HL-60/S4 treated with phorbol 12-myristate 13-acetate at 8.2 ng/mL for 4 days and 3 days (cell line): ENCODE measurements at regions not wholly inside any gene's neighbourhood (a gene's known extent, or its start where the extent isn't known, plus 50 kb on each side); places are given as distances from the start of the nearest gene placed in this dataset.
"Not testable (repeated sequence)": the region's sequence is repeated elsewhere in the genome, so short reads cannot be mapped to it uniquely, and the experiment has no call there.

ENCODE experiments used
- in situ Hi-C: fragments of 300-500 bp; cut with MboI; formaldehyde crosslinking; loops from 2 replicates; pipeline ENCODE4 v1.15.0; 2022; ENCODE audit warnings: low sequenced_read_pairs

GRCh38 chr1:221241157-221241556 is 361.9 kb downstream of the HLX start:
- in situ Hi-C loops = no loop called here

- in situ Hi-C loops = no loop called here
These were observed 362.3 kb downstream of the HLX start for GRCh38 chr1:221241592-221241991.

GRCh38 chr1:221246067-221246466 is 366.8 kb downstream of the HLX start:
- in situ Hi-C loops = no loop called here

- in situ Hi-C loops = no loop called here
These were observed 367.6 kb downstream of the HLX start for GRCh38 chr1:221246628-221247415.

- in situ Hi-C loops = no loop called here
These were observed 372.3 kb downstream of the HLX start for GRCh38 chr1:221251580-221251979.

- in situ Hi-C loops = no loop called here
These were observed 375.6 kb downstream of the HLX start for GRCh38 chr1:221254813-221255212.

GRCh38 chr1:221256773-221257172 is 377.5 kb downstream of the HLX start:
- in situ Hi-C loops = no loop called here

GRCh38 chr1:221257548-221257947 is 378.3 kb downstream of the HLX start:
- in situ Hi-C loops = not testable (repeated sequence)

GRCh38 chr1:221262677-221263076 is 383.4 kb downstream of the HLX start:
- in situ Hi-C loops = not testable (repeated sequence)

GRCh38 chr1:221263831-221264767 is 384.9 kb downstream of the HLX start:
- in situ Hi-C loops = no loop called here

GRCh38 chr1:221264848-221265247 is 385.6 kb downstream of the HLX start:
- in situ Hi-C loops = no loop called here

GRCh38 chr1:221268295-221268694 is 389.1 kb downstream of the HLX start:
- in situ Hi-C loops = no loop called here

- in situ Hi-C loops = no loop called here
These were observed 392.5 kb downstream of the HLX start for GRCh38 chr1:221271701-221272100.

- in situ Hi-C loops = no loop called here
These were observed 393.7 kb downstream of the HLX start for GRCh38 chr1:221272940-221273339.

GRCh38 chr1:221274373-221274772 is 395.1 kb downstream of the HLX start:
- in situ Hi-C loops = no loop called here

- in situ Hi-C loops = no loop called here
These were observed 397.7 kb downstream of the HLX start for GRCh38 chr1:221276896-221277409.

GRCh38 chr1:221279146-221279545 is 399.9 kb downstream of the HLX start:
- in situ Hi-C loops = no loop called here

GRCh38 chr1:221283532-221283931 is 404.3 kb downstream of the HLX start:
- in situ Hi-C loops = no loop called here

- in situ Hi-C loops = no loop called here
These were observed 404.8 kb downstream of the HLX start for GRCh38 chr1:221284028-221284427.

GRCh38 chr1:221284991-221285390 is 405.7 kb downstream of the HLX start:
- in situ Hi-C loops = not testable (repeated sequence)

GRCh38 chr1:221285458-221286210 is 406.4 kb downstream of the HLX start:
- in situ Hi-C loops = not testable (repeated sequence)
